SK-MEL-5 (cell line): ENCODE measurements at regions not wholly inside any gene's neighbourhood (a gene's known extent, or its start where the extent isn't known, plus 50 kb on each side); places are given as distances from the start of the nearest gene placed in this dataset.

Experiments used
- DNase-seq: peaks from one replicate; pipeline ENCODE4 v3.0.0-alpha.2; 2016; ENCODE audit warnings: low read depth, low spot score
- in situ Hi-C: cut with HindIII; loops from 2 replicates; pipeline ENCODE4 v1.10.0; 2016; ENCODE audit warnings: low sequenced_read_pairs, high pct_unique_total_duplicates, low pct_unique_long_range_greater_than_20kb

DNA sequence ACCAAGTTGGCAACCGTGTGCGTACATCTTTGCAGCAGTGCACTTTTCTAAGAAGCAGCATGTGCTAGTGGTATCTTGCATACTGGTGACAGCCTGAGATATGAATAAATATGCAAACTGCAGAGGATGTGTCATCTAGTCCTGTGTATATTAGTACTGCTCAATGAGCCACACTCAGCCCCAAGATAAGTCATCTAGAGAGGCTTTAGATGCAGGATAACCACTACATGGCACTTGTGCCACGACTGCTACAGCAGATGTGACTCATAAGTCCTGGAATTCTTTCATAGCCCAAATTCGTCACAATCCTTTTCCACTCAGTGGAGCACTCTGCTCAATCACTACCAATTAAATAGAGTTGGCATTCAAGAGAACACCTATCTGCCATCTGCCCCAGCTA, 171.5 kb downstream of the AXIN2 start:
- in situ Hi-C loops = no loop called here
- DNase-seq = no peak

DNA sequence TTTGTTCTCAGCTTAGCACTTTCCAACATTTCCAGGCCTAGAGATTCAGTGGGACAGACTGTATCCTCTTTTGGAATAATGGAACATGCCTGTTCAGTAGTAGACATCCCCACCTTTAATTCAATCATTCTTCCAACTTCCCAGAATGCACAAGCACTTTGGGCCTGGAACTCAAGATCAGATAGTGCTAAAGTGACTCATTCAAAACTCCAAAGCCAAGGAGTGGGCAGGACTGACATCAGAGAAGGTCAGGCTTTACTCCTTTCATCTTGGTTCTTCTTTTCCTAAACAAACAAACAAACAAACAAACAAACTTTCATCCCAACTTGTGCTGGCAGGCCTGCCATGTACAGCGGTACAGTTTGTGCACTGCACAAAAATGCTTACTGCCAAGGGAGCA, 172.0 kb downstream of the AXIN2 start:
- in situ Hi-C loops = no loop called here
- no peak for DNase-seq

DNA sequence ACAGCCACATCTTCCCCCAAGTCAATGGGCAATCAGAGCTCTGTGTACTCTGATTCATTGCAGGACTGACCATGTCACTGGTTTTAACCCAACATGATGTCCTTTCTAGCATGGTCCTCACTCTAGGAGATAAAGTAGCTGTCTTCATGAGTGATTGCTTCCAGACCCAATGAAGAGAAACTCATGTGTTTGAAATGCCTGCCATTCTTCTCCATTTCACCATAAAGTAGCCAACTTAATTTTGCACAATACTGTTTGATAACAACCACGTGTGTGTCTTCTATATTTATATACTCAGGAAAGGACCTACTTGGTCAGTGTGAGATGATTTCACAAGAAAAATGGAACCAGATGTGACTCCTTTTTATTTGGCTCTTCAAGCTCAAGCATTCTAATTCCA, 172.5 kb downstream of the AXIN2 start:
- no peak for DNase-seq

DNA sequence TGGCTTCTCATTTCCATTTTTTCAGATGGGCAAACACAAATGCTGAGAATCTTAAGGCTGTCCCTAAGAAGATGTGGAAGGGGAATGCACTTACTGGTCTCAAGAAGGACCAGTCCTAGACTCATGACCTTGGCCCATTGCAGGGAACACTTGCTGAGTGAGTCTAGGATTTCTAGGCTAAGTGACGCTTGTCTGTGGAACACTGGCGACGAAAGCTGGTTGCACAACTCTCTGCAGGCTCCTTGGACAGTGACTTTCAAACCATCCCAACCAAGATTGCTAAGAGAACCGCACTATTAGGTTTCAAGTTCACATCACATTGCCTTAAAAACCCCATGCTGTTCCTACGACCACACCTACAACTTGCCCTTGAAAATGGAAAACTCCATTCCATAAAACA, 174.1 kb downstream of the AXIN2 start:
- in situ Hi-C loops = no loop called here
- no peak for DNase-seq

More for the DNA sequence above, 172.5 kb downstream of the AXIN2 start:
- in situ Hi-C loops = no loop called here

DNA sequence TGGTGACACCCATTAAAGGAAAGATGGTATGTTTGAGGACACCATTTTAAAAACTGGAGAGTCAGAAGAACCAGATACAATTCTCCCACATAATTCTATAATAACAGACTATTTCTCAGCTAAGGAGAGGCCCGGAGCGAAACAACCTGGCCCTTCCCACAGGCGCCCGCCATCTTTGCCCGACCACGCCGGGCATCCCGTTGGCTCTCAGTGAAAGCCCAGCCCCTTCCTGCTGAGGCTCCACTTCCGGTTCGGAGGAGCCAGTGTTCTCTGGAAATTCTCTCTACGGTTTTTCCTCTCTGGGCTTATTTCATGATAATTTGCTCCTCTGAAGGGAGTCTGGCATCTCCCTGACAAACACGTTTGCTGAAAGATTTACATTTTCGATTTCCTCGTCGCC, 175.7 kb downstream of the AXIN2 start:
- in situ Hi-C loops = no loop called here
- DNase-seq = peak; percentile 36

DNA sequence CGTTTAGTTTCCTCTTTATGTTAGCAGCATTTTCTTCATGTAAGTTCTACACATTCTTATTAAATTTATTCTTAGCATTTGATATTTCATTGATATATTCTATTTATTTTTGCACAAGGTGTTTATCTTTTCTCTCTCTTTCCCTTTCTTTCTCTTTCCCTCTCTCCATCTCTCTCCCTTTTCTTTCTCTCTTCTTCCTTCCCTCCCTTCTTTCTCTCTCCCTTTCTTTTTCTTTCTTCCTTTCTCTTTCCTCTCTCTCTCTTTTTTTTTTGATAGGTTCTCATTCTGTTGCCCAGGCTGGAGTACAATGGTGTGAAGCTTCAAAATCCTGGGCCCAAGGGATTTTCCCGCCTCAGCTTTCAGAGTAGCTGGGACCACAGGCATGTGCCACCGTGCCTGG, 176.4 kb downstream of the AXIN2 start:
- no peak for DNase-seq
- in situ Hi-C loops = no loop called here

DNA sequence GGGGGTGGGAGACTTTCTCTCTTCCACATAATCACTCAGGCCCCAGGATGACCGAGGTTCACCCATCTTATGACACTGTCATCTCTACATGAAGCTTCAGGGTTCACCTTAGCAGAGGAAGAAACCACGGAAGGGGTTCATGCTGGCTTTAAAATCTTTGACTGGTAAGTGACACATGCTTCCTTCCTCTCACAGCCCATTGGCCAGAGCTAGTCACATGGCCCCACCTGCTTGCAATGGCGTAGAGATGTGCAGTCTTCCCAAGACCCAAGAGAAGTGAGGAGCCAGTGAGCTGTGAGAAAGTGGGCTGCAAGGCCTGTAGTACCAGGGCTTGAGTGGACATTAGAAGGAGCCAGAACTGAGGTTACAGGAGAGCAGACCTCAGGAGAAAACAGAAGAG, 180.3 kb downstream of the AXIN2 start:
- no peak for DNase-seq
- in situ Hi-C loops = no loop called here

DNA sequence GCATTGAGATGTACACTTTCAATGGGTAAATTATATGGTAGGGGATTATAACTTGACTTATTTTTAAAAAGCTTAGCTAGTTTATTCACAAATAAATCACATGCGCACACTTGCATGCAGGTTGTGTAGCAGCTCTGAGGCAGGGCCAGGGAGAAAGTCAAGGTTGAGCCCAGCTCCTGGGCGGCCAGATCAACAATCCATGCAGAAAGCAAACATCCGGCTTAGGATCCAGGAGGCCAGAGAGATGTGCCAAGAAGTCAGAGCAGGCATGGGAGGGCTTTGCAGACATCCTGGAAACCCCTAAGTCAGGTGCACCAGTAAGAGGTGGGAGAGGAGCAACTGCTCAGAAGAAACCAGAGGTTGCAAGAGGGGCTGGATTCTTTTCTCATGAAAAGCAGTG, 186.5 kb downstream of the AXIN2 start:
- no peak for DNase-seq
- in situ Hi-C loops = loop anchor here (10.0 kb wide), 1 partner anchor 170 kb away; no protein-coding TSS in a partner anchor

DNA sequence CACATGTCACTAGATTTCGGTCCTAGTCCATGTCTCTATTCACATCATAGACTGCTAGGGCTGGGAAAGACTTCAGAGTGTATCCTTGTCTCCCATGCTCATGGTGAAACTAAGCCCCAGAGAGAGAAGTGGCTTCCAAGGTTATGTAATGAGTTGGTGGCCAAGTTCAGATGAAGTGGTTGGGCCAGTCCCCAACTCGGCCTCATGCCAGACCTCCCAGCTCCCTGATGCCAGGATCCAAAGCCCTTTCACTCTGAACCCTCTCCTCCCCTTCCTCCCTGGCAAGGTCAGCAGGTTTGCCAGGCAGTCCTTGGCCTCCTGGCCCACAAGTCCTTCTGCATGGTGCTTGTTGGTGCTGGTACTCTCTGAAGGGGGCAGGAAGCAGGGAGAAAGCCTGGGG, 189.7 kb downstream of the AXIN2 start:
- in situ Hi-C loops = loop anchor here (10.0 kb wide), 1 partner anchor 167 kb away; no protein-coding TSS in a partner anchor
- DNase-seq = no peak

DNA sequence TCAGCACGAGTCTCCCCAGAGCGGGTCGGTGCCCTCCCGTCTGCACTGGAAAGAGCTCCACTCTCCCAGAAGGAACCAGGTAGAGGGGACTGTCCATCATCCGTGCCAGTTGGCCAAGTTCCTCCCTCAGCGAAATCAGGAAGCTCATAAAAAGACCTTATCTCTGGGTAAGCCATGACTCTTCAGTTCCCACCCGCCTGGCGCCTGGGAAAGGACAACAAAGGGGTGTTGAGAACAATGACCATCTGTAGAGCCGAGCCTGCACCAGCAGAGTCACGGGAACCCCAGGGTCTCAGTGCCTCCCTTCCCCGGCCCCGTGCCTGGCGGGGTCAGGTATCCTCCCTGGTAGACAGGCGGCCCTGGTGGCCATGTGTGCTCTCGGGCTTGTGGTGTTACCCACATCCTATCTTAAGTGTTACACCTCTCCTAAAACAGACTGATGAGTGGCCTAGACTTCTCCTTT, 190.7 kb downstream of the AXIN2 start:
- DNase-seq = no peak
- in situ Hi-C loops = loop anchor here (10.0 kb wide), 1 partner anchor 166 kb away; no protein-coding TSS in a partner anchor

DNA sequence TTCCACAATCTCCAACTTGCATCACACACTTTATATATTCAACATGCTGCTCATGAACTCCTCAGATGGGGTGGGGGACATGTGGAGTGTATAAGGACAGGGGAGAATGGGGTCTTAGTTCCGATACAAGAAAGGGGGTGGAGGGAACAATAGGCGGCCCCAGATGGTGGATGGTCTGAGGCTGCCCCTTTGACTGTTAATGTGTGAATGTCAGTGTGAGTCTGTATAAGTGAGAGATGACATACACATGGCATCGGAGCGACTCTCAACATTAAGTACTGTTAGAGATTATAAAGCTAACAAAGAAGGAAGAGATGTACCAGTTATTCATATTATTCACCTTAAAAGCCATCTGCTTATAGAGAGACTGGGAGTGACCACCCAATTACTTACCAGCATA, 193.1 kb downstream of the AXIN2 start:
- DNase-seq = no peak
- in situ Hi-C loops = no loop called here

DNA sequence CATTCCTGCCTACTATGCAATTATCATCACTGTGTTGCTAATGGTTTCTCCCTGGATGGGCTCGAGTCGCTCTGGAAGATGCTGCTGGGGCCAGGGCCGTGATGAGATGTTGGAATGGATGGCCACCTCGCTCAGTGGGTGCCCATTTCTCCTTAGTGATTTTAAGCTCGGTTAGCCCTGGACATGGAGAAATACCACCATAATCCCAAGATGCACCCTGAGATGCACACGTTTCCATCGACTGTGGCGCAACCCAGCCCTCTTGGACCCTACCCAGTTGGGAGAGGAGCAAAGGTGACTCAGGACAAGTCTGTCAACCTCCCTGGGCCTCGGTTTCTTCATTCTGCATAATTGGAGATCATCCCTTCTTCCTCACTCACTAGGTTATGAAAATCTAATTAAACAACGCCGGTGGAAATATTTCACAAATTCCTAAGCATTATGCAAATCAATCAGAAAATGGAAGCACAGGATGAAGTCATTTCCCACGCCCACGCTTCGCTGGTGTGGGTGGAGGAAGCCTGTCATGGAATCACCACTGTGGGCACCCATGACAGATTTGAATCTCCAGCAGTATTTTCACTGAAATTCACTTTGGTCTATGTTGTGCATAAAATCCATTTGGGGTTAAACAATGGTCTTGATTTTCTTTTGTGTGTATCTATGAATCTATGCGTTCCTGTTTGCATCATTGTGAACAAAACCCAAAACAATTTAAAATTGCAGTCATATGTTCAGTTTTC, 195.2 kb downstream of the AXIN2 start:
- DNase-seq = no peak
- in situ Hi-C loops = no loop called here

DNA sequence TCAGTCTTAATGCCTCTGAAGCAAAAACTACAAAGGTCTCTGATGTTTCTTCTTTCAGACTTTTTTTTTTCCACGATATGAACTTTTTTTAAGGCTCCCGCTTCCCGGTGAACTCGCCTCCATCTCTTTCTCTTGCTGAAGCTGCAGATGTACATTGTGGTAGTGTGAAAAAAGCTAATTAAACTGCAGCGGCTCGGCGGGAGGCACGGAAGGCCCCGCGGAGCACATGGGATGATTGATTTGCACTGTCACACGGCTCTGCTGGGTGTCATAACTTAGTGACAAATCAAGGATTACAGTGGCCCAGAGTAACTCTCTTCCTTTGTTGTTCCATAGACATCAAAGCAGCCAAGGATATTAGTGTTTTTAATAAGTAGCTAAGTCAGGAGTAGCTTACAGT, 196.3 kb downstream of the AXIN2 start:
- in situ Hi-C loops = no loop called here
- DNase-seq = no peak

DNA sequence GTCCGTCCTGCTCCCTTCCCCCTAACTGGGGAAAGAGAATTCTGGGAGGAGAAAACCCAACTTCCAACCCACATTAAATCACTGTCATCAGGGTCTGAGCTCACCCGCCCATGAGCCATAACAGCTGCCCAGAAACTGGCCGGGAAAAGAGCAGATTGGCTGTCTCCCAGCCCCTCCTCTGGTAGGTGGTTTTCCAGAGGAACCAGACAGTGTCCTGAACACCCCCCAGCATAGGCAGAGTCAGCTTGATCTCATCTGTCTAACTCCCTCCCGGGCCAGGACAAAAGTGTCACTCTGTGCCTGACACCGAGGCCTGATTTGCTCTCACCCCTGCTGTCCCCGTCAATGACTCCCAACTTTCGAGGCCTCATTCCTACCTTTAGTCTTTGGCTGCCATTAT, 197.0 kb downstream of the AXIN2 start:
- no peak for DNase-seq
- in situ Hi-C loops = no loop called here

DNA sequence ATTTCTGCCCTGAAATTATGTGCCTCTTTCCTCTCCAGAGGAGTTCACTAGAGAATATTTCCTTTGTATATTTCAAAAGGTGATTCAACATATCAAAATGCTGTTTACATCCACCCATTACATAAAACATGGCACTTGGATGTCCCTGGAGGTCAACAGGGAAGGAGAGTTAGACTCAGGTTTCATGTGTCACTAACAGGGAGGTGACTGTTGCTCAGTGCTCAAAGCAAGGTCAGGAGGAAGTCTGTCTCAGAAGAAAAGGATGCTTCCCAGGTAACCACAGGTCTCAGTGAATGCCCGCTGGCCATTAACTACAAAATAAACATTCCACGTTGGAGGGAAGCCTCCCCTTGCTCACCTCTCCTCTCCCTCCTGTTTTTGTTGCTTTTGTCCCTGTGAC, 198.6 kb downstream of the AXIN2 start:
- DNase-seq = no peak

DNA sequence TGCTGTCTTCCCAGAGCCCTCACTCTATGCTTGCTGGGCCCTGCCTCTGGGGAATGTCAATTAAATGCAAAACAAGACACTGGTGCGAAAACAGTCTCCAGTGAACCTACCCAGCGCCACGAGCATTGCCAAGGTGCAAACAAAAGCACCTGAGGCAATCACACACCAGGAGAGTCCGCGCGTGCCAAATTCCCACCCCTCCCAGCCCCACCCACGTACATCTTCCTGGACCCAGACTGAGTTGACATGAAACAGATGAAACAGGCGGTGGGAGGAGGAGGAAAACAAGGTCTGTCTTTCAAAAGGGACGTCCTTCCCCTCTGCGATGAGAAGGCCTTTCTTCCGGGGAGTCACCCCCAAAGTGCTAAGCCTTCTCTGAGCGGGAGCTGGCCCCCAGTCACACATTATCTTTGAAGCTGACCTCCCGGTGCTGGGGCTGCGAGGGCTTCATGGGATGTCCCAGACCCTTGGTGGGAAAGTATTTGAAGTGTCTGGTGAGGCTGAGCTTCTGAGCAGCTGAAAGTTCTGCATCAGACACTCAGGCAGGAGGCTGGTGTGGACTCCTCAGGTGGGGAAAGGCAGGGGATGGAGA, 200.4 kb downstream of the AXIN2 start:
- in situ Hi-C loops = no loop called here
- no peak for DNase-seq

More for the DNA sequence above, 198.6 kb downstream of the AXIN2 start:
- in situ Hi-C loops = no loop called here

DNA sequence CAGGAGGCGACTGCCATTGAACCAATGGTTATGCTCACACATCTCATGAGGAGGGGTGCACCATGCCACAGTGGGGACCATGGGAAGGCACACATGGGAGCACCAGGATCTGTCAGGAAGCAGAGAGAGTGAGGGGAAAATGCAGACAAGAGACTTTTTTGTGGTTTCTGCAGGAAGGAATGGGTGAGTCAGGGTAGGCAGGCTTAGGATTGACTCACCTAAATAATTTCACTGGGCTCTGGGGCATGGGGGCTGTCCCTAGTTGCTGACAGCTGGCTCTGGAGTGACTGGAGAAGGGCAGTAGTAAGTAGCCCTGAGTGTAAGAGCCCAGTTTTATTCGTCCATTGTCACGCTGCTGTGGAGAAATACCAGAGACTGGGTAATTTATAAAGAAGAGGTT, 202.4 kb downstream of the AXIN2 start:
- in situ Hi-C loops = no loop called here
- DNase-seq = no peak

DNA sequence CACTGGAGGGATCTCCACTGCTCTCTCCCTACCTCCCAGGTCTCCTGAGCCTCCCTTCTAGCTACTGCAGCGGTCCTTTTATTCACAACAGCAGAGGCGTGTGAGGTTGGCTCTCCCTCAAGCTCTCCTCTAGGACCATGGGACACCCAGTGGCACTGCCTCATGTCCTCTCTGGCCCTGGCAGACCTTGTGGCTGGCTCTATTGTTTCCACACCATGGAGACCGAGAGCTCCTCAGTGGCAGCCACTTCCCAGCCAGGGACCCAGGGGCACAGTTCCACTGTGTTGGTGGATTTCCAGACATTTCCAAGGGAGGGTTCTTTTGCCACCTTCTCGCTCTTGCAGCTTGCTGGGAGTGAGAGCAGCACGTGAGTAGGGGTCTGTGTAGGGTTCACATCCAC, 204.9 kb downstream of the AXIN2 start:
- in situ Hi-C loops = no loop called here
- no peak for DNase-seq

DNA sequence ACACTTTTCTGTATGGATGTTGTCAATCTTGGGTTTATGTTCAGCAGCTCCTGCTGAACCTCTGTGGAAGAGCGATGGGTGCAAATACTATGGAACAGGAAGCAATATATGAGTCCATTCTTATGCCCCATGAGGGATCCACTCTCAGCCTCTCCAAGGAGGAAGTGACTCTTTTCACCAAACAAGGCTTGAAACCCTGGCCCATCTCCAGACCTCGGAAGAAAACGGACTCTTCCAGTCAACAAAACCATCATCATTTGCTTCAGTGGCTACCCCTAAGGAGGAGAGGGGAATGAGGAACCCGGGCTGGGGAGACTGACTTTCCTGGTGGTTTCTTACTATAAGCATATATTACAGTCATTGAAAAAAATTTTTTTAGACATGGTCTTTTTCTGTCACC, 206.2 kb downstream of the AXIN2 start:
- DNase-seq = no peak

More for the DNA sequence above, 206.2 kb downstream of the AXIN2 start:
- in situ Hi-C loops = no loop called here
